A549 (cell line): ENCODE measurements at regions not wholly inside any gene's neighbourhood (a gene's known extent, or its start where the extent isn't known, plus 50 kb on each side); places are given as distances from the start of the nearest gene placed in this dataset.

Source experiments
- ATAC-seq, 2 experiments: fragments of 200-7000 bp in 1 of 2; fragments of >200 bp in 1 of 2; cut with Nextera tagmentation in 1 of 2; cut with Tn5 transposase in 1 of 2; 3 replicates each; pipeline versions ENCODE4 v1.8.0 to v1.9.1; 2018 to 2020; ENCODE audit warnings: mild to moderate bottlenecking in 1 of 2, moderate library complexity in 1 of 2
- CTCF ChIA-PET: fragments of 300-600 bp; sonication (Branson Sonifier 250); formaldehyde crosslinking; extraction: SDS; loops from one replicate; lab custom pipeline; 2021; ENCODE audit warnings: antibody characterized with exemption, inconsistent platforms; lab: Yijun Ruan, JAX
- POLR2A ChIA-PET: fragments of 350-600 bp; formaldehyde crosslinking; extraction: SDS; loops from one replicate; lab custom pipeline; 2021; ENCODE audit warnings: antibody characterized with exemption, inconsistent platforms; lab: Yijun Ruan, JAX
- DNase-seq, 2 experiments: peaks; one replicate each; pipeline versions ENCODE4 v3.0.0 to v3.0.0-alpha.2; 2011 to 2016; ENCODE audit warnings: low read depth in 1 of 2, low spot score in 1 of 2
- FAIRE-seq: peaks from 2 replicates; lab custom pipeline; 2011; peaks lifted over from hg19 to GRCh38; lab: Jason Lieb, UNC
- H3K27ac ChIP-seq, 2 experiments: fragments of >200 bp; sonication (Bioruptor Twin); formaldehyde crosslinking; 3 replicates each; pipeline ENCODE4 v1.5.1; 2016 to 2017
- H3K4me1 ChIP-seq: fragments of >200 bp; sonication (Bioruptor Twin); formaldehyde crosslinking; 3 replicates; pipeline ENCODE4 v1.6.1; 2016
- H3K4me2 ChIP-seq: fragments of >200 bp; sonication (Bioruptor Twin); formaldehyde crosslinking; 3 replicates; pipeline ENCODE4 v1.6.1; 2016
- H3K4me3 ChIP-seq: fragments of >200 bp; sonication (Bioruptor Twin); formaldehyde crosslinking; 3 replicates; pipeline ENCODE4 v1.5.1; 2016
- H3K9me3 ChIP-seq: fragments of >200 bp; sonication (Bioruptor Twin); formaldehyde crosslinking; 3 replicates; pipeline ENCODE4 v1.6.1; 2016
- CBX8 ChIP-seq: fragments of 200-600 bp; sonication (generic); IDR thresholded peaks from 2 replicates; pipeline ENCODE4 v1.6.1; 2016
- CEBPB ChIP-seq, 2 experiments: fragments of >200 bp in 1 of 2; sonication (Bioruptor Twin) in 1 of 2; formaldehyde crosslinking in 1 of 2; IDR thresholded peaks; 2 replicates each; pipeline ENCODE4 v1.6.1; 2012 to 2016
- CHD2 ChIP-seq: fragments of 150-350 bp; IDR thresholded peaks from 2 replicates; pipeline ENCODE4 v1.6.1; 2014; ENCODE audit warnings: low read length; ENCODE audit not compliant: partially characterized antibody
- CHD4 ChIP-seq: fragments of 200-600 bp; sonication (generic); IDR thresholded peaks from 2 replicates; pipeline ENCODE4 v1.6.1; 2016; ENCODE audit warnings: antibody characterized with exemption, mild to moderate bottlenecking, borderline replicate concordance
- EHMT2 ChIP-seq: fragments of 200-600 bp; sonication (generic); IDR thresholded peaks from 2 replicates; pipeline ENCODE4 v1.6.1; 2016; ENCODE audit warnings: antibody characterized with exemption, low read depth, mild to moderate bottlenecking, moderate library complexity
- EP300 ChIP-seq, 2 experiments: fragments of >200 bp; sonication (Bioruptor Twin); formaldehyde crosslinking; IDR thresholded peaks; 2 replicates in 1 of 2; 3 replicates in 1 of 2; pipeline ENCODE4 v1.6.1; 2016 to 2017
- FOSB ChIP-seq: fragments of 250-450 bp; sonication (Bioruptor Pico); IDR thresholded peaks from 2 replicates; pipeline ENCODE4 v1.5.0; 2020; ENCODE audit warnings: mild to moderate bottlenecking, moderate library complexity
- HDAC2 ChIP-seq: fragments of 200-600 bp; sonication (generic); IDR thresholded peaks from 2 replicates; pipeline ENCODE4 v1.6.1; 2016
- HOXA7 ChIP-seq: fragments of 250-450 bp; sonication (Bioruptor Pico); IDR thresholded peaks from 2 replicates; pipeline ENCODE4 v1.5.0; 2020; ENCODE audit warnings: mild to moderate bottlenecking, moderate library complexity
- JUNB ChIP-seq: fragments of >200 bp; sonication (Bioruptor Twin); formaldehyde crosslinking; IDR thresholded peaks from 2 replicates; pipeline ENCODE4 v1.6.1; 2016
- KDM1A ChIP-seq: fragments of 200-600 bp; sonication (generic); IDR thresholded peaks from 2 replicates; pipeline ENCODE4 v1.6.1; 2016; ENCODE audit warnings: low read depth, mild to moderate bottlenecking
- KDM5A ChIP-seq: fragments of 200-600 bp; sonication (generic); IDR thresholded peaks from 2 replicates; pipeline ENCODE4 v1.6.1; 2016; ENCODE audit warnings: antibody characterized with exemption, mild to moderate bottlenecking
- MAFK ChIP-seq: fragments of 450-650 bp; IDR thresholded peaks from 2 replicates; pipeline ENCODE4 v1.6.1; 2014; ENCODE audit not compliant: partially characterized antibody
- NFE2L2 ChIP-seq: fragments of 150-350 bp; conservative IDR thresholded peaks from 2 replicates; pipeline ENCODE4 v1.6.1; 2014; ENCODE audit warnings: low read length
- NPAS2 ChIP-seq: fragments of 250-450 bp; sonication (Bioruptor Pico); IDR thresholded peaks from 2 replicates; pipeline ENCODE4 v1.8.0; 2022; ENCODE audit warnings: mild to moderate bottlenecking, moderate library complexity, borderline replicate concordance
- POLR2AphosphoS2 ChIP-seq: conservative IDR thresholded peaks from 2 replicates; pipeline ENCODE4 v1.6.1; 2012; ENCODE audit warnings: low read length, improper control_type of control experiment, inconsistent platforms
- RARB ChIP-seq: fragments of 250-450 bp; sonication (Bioruptor Pico); IDR thresholded peaks from 2 replicates; pipeline ENCODE4 v1.8.0; 2021; ENCODE audit warnings: mild to moderate bottlenecking, moderate library complexity
- SMC3 ChIP-seq: fragments of >200 bp; sonication (Bioruptor Twin); formaldehyde crosslinking; IDR thresholded peaks from 3 replicates; pipeline ENCODE4 v1.6.1; 2018; ENCODE audit warnings: inconsistent platforms
- WGBS: methylation state at CpG from one replicate; pipeline ENCODE4 v1.1.6; 2017; ENCODE audit errors: missing lambda C conversion rate; 5-methylcytosine and 5-hydroxymethylcytosine counted together
- TF ChIP-seq, protein P1 (sequence below): fragments of 450-650 bp; IDR thresholded peaks from 2 replicates; pipeline ENCODE4 v1.6.1; 2014; ENCODE audit warnings: antibody characterized with exemption
- TF ChIP-seq, protein P2 (sequence below): IDR thresholded peaks from 2 replicates; pipeline ENCODE4 v1.6.1; 2012; ENCODE audit warnings: low read depth, borderline replicate concordance
- TF ChIP-seq, protein P3 (sequence below): fragments of 250-450 bp; sonication (Bioruptor Pico); IDR thresholded peaks from 2 replicates; pipeline ENCODE4 v1.5.0; 2021; ENCODE audit warnings: mild to moderate bottlenecking, moderate library complexity, borderline replicate concordance
- TF ChIP-seq, protein P4 (sequence below): fragments of 200-600 bp; sonication (generic); IDR thresholded peaks from 2 replicates; pipeline ENCODE4 v1.6.1; 2016; ENCODE audit warnings: antibody characterized with exemption, mild to moderate bottlenecking, moderate library complexity

DNA sequence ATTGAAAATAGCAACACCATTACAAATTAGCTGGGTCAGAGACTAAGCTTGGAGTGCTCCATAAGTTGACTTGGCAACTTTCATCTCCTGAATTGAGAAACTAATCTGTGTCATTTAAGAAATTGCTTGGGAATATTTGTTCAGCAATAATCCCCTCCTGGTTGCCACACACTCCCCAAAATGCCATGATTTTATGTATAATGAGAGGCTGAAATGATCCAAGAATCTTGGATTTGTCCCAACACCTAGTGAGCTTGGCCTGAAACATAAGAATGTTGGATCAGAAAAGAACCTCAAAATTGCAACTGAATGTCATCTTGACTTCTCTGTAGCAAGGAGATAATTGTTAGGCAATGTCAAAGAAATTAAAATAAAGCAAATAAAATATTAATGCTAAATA, 805.9 kb upstream of the ADAMTS5 start:
- H3K4me2 ChIP-seq, result no peak overlapping the region

DNA sequence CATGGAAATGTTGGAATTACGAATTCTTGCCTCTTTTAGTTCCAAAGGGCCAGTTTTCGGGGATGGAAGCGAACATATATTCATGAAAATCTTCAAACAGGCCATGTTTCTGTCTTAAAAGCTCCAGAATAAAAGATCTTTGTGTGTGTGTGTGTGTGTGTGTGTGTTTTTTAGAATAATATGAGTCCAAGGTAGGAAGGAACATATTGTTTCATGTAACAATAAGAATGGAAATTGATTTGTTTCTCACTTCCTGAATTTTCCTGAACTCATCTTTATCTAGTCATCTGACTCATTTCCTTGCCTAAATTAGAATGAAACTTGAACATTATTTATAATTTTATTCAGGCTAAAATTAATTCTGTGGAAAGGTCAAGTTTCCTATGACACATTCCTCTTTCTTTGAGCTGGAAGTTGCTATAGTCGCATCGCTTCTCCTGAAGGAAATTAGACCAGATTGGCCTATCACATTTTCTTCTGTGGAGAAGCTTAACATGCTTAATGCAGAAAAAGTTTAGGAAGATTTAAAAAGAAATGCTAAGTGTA, 805.1 kb upstream of the ADAMTS5 start:
- ChIA-PET CTCF (no interaction called here), POLR2A (no interaction called here)
- Histone ChIP-seq H3K9me3 (no peaks in the 10 kb centered on the region), H3K4me2 (no peak overlapping the region), H3K27ac (no peak overlapping the region), H3K4me1 (no peaks in the 10 kb centered on the region), H3K4me3 (no peak overlapping the region)
- ATAC-seq, result no peak
- DNase-seq, result no peak
- TF ChIP-seq FOSB (no peak), EP300 (IDR thresholded peaks at IDR 0.05) (no peak), RARB (CRISPR knock-in tag) (no peak), CHD2 (no peak), POLR2AphosphoS2 (no peak), SMC3 (no peak), NFE2L2 (no peak), KDM1A (no peak), NPAS2 (CRISPR knock-in tag) (no peak)
- TF ChIP-seq, protein P1, sequence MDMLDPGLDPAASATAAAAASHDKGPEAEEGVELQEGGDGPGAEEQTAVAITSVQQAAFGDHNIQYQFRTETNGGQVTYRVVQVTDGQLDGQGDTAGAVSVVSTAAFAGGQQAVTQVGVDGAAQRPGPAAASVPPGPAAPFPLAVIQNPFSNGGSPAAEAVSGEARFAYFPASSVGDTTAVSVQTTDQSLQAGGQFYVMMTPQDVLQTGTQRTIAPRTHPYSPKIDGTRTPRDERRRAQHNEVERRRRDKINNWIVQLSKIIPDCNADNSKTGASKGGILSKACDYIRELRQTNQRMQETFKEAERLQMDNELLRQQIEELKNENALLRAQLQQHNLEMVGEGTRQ, result no peak
- TF ChIP-seq, protein P2, sequence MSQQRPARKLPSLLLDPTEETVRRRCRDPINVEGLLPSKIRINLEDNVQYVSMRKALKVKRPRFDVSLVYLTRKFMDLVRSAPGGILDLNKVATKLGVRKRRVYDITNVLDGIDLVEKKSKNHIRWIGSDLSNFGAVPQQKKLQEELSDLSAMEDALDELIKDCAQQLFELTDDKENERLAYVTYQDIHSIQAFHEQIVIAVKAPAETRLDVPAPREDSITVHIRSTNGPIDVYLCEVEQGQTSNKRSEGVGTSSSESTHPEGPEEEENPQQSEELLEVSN, result no peak
- TF ChIP-seq, protein P3, sequence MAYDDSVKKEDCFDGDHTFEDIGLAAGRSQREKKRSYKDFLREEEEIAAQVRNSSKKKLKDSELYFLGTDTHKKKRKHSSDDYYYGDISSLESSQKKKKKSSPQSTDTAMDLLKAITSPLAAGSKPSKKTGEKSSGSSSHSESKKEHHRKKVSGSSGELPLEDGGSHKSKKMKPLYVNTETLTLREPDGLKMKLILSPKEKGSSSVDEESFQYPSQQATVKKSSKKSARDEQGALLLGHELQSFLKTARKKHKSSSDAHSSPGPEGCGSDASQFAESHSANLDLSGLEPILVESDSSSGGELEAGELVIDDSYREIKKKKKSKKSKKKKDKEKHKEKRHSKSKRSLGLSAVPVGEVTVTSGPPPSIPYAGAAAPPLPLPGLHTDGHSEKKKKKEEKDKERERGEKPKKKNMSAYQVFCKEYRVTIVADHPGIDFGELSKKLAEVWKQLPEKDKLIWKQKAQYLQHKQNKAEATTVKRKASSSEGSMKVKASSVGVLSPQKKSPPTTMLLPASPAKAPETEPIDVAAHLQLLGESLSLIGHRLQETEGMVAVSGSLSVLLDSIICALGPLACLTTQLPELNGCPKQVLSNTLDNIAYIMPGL (CRISPR knock-in tag), result no peak
- TF ChIP-seq, protein P4, sequence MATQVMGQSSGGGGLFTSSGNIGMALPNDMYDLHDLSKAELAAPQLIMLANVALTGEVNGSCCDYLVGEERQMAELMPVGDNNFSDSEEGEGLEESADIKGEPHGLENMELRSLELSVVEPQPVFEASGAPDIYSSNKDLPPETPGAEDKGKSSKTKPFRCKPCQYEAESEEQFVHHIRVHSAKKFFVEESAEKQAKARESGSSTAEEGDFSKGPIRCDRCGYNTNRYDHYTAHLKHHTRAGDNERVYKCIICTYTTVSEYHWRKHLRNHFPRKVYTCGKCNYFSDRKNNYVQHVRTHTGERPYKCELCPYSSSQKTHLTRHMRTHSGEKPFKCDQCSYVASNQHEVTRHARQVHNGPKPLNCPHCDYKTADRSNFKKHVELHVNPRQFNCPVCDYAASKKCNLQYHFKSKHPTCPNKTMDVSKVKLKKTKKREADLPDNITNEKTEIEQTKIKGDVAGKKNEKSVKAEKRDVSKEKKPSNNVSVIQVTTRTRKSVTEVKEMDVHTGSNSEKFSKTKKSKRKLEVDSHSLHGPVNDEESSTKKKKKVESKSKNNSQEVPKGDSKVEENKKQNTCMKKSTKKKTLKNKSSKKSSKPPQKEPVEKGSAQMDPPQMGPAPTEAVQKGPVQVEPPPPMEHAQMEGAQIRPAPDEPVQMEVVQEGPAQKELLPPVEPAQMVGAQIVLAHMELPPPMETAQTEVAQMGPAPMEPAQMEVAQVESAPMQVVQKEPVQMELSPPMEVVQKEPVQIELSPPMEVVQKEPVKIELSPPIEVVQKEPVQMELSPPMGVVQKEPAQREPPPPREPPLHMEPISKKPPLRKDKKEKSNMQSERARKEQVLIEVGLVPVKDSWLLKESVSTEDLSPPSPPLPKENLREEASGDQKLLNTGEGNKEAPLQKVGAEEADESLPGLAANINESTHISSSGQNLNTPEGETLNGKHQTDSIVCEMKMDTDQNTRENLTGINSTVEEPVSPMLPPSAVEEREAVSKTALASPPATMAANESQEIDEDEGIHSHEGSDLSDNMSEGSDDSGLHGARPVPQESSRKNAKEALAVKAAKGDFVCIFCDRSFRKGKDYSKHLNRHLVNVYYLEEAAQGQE, result no peak
- 17% methylated on average over 5 of the region's 5 CpGs for WGBS
- FAIRE-seq, result no peak

More for the DNA sequence above, 805.9 kb upstream of the ADAMTS5 start:
- TF ChIP-seq POLR2AphosphoS2 (no peak), CHD2 (no peak), KDM1A (no peak), NPAS2 (CRISPR knock-in tag) (no peak), KDM5A (no peak), HOXA7 (CRISPR knock-in tag) (no peak), CBX8 (no peak), MAFK (no peak), CHD4 (no peak), SMC3 (no peak), JUNB (no peak), HDAC2 (no peak), EHMT2 (no peak), CEBPB (IDR thresholded peaks at IDR 0.05) (no peak), EP300 (IDR thresholded peaks at IDR 0.05) (no peak)
- no peak overlapping the region for H3K27ac ChIP-seq
- FAIRE-seq (no peak), ATAC-seq (no peak), DNase-seq (no peak)
- H3K4me3 ChIP-seq, result no peak overlapping the region
- no peaks in the 10 kb centered on the region for H3K4me1 ChIP-seq
- H3K9me3 ChIP-seq, result no peaks in the 10 kb centered on the region
- ChIA-PET CTCF (no interaction called here), POLR2A (no interaction called here)
